Liver (tissue), 8 donors: ENCODE measurements at regions not wholly inside any gene's neighbourhood (a gene's known extent, or its start where the extent isn't known, plus 50 kb on each side); places are given as distances from the start of the nearest gene placed in this dataset.

ENCODE experiments used
- DNase-seq: peaks from one replicate; pipeline ENCODE4 v3.0.0-alpha.2; 2017; ENCODE audit warnings: low spot score
- H3K27ac ChIP-seq, 2 donors: one replicate each; pipeline ENCODE4 v1.7.0; 2013; ENCODE audit warnings: inconsistent platforms in 2 of 2, low read length in 2 of 2, control low read depth in 1 of 2, low read depth in 1 of 2, mild to moderate bottlenecking in 1 of 2
- H3K27me3 ChIP-seq, 4 donors: one replicate each; pipeline versions ENCODE4 v1.6.1 to v1.7.0; 2013; ENCODE audit warnings: low read length in 3 of 4, inconsistent platforms in 1 of 4, mild to moderate bottlenecking in 1 of 4, moderate library complexity in 1 of 4; ENCODE audit not compliant: control insufficient read depth in 4 of 4, insufficient read depth in 4 of 4
- H3K36me3 ChIP-seq, 4 donors: one replicate each; pipeline versions ENCODE4 v1.6.1 to v1.7.0; 2013; ENCODE audit warnings: low read length in 3 of 4, mild to moderate bottlenecking in 3 of 4, low read depth in 1 of 4, moderate library complexity in 1 of 4; ENCODE audit not compliant: control insufficient read depth in 4 of 4, insufficient read depth in 3 of 4
- H3K4me1 ChIP-seq, 4 donors: one replicate each; pipeline versions ENCODE4 v1.6.1 to v1.7.0; 2013; ENCODE audit warnings: low read length in 3 of 4, mild to moderate bottlenecking in 3 of 4, moderate library complexity in 1 of 4; ENCODE audit not compliant: control insufficient read depth in 4 of 4, insufficient read depth in 4 of 4
- H3K4me3 ChIP-seq, 3 donors: one replicate each; pipeline versions ENCODE4 v1.6.1 to v1.7.0; 2013; ENCODE audit warnings: low read length in 3 of 3, control low read depth in 1 of 3, low read depth in 1 of 3, mild to moderate bottlenecking in 1 of 3
- H3K9ac ChIP-seq, 2 donors: one replicate each; pipeline ENCODE4 v1.7.0; 2013; ENCODE audit warnings: low read length in 2 of 2, mild to moderate bottlenecking in 2 of 2, moderate library complexity in 2 of 2, control low read depth in 1 of 2, low read depth in 1 of 2
- H3K9me3 ChIP-seq, 4 donors: one replicate each; pipeline versions ENCODE4 v1.6.1 to v1.7.0; 2013; ENCODE audit warnings: low read length in 3 of 4; ENCODE audit not compliant: control insufficient read depth in 4 of 4
- ATF3 ChIP-seq: IDR thresholded peaks from 2 replicates; pipeline ENCODE4 v1.6.1; 2016; ENCODE audit warnings: antibody characterized with exemption
- CTCF ChIP-seq: fragments of 150-350 bp; IDR thresholded peaks from 2 replicates; pipeline ENCODE4 v1.5.1; 2017; ENCODE audit warnings: improper control_type of control experiment, low read depth, low read length; ENCODE audit not compliant: missing input control
- EGR1 ChIP-seq, 2 donors: IDR thresholded peaks; 2 replicates each; pipeline ENCODE4 v1.6.1; 2016 to 2018; ENCODE audit warnings: antibody characterized with exemption in 2 of 2, low read depth in 2 of 2
- FOXA1 ChIP-seq: IDR thresholded peaks from 2 replicates; pipeline ENCODE4 v1.6.1; 2016; ENCODE audit warnings: antibody characterized with exemption
- GABPA ChIP-seq, 2 donors: IDR thresholded peaks in 1 of 2; conservative IDR thresholded peaks in 1 of 2; 2 replicates each; pipeline ENCODE4 v1.6.1; 2016; ENCODE audit warnings: antibody characterized with exemption in 2 of 2, mild to moderate bottlenecking in 1 of 2, moderate library complexity in 1 of 2
- HNF4A ChIP-seq, 2 donors: conservative IDR thresholded peaks; 2 replicates each; pipeline ENCODE4 v1.6.1; 2016; ENCODE audit warnings: antibody characterized with exemption in 2 of 2, mild to moderate bottlenecking in 2 of 2
- HNF4G ChIP-seq: IDR thresholded peaks from 2 replicates; pipeline ENCODE4 v1.6.1; 2016; ENCODE audit warnings: antibody characterized with exemption
- JUND ChIP-seq, 2 donors: IDR thresholded peaks; 2 replicates each; pipeline ENCODE4 v1.6.1; 2016; ENCODE audit warnings: antibody characterized with exemption in 2 of 2
- MAX ChIP-seq: IDR thresholded peaks from 2 replicates; pipeline ENCODE4 v1.6.1; 2016; ENCODE audit warnings: antibody characterized with exemption
- NR2F2 ChIP-seq: IDR thresholded peaks from 2 replicates; pipeline ENCODE4 v1.6.1; 2016; ENCODE audit warnings: antibody characterized with exemption
- RAD21 ChIP-seq, 2 donors: IDR thresholded peaks; 2 replicates each; pipeline ENCODE4 v1.6.1; 2016; ENCODE audit warnings: antibody characterized with exemption in 2 of 2, mild to moderate bottlenecking in 2 of 2
- REST ChIP-seq: IDR thresholded peaks from 2 replicates; pipeline ENCODE4 v1.6.1; 2016; ENCODE audit warnings: antibody characterized with exemption, mild to moderate bottlenecking
- RXRA ChIP-seq, 2 donors: IDR thresholded peaks; 2 replicates each; pipeline ENCODE4 v1.6.1; 2017 to 2018; ENCODE audit warnings: antibody characterized with exemption in 2 of 2, mild to moderate bottlenecking in 1 of 2
- SP1 ChIP-seq: IDR thresholded peaks from 2 replicates; pipeline ENCODE4 v1.6.1; 2018; ENCODE audit warnings: antibody characterized with exemption, mild to moderate bottlenecking
- TAF1 ChIP-seq: conservative IDR thresholded peaks from 2 replicates; pipeline ENCODE4 v1.6.1; 2016; ENCODE audit warnings: antibody characterized with exemption, mild to moderate bottlenecking
- YY1 ChIP-seq: IDR thresholded peaks from 2 replicates; pipeline ENCODE4 v1.6.1; 2016; ENCODE audit warnings: antibody characterized with exemption, mild to moderate bottlenecking
- ZBTB33 ChIP-seq: IDR thresholded peaks from 2 replicates; pipeline ENCODE4 v1.6.1; 2016; ENCODE audit warnings: antibody characterized with exemption
- WGBS: extraction: QIAGEN DNeasy Blood & Tissue Kit; methylation state at CpG from one replicate; pipeline ENCODE4 v1.1.7; 2013; 5-methylcytosine and 5-hydroxymethylcytosine counted together
- donor health status: healthy.
- donor health status: healthy.
- donor health status: healthy.
- donor health status: healthy.
- donor health status: healthy.

DNA sequence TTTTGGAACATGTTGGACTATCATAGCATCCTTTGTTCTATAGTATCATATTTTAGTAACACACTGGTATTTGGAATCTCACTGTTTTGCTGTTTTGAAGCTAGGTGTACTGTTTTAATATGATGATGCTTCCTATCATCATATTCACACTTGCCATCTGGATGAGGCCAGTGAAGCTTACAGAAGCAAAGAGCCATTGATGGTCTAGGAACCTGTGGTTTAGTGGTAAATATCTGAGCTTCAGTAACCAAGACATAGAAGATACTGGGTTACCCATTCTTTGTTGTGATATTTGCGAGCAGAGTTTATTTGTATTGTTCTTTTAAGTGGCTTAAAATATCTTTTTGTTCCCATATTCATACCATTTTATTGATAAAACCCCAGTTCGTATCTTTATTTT is 304.1 kb downstream of the SATB1 start:
- Histone ChIP-seq H3K9ac (no peak overlapping the region), H3K27ac (no peak overlapping the region), H3K4me1 (no peaks in the 10 kb centered on the region), H3K4me3 (no peak overlapping the region), H3K36me3 (no peaks in the 10 kb centered on the region), H3K27me3 (no peaks in the 10 kb centered on the region), H3K9me3 (peaks cover 0 to 2% (median 0%) of the 10 kb centered on the region in 4 donors)
- WGBS, result 76% methylated on average over 2 of the region's 2 CpGs
- no peak for DNase-seq
- no peak for TF ChIP-seq FOXA1

DNA sequence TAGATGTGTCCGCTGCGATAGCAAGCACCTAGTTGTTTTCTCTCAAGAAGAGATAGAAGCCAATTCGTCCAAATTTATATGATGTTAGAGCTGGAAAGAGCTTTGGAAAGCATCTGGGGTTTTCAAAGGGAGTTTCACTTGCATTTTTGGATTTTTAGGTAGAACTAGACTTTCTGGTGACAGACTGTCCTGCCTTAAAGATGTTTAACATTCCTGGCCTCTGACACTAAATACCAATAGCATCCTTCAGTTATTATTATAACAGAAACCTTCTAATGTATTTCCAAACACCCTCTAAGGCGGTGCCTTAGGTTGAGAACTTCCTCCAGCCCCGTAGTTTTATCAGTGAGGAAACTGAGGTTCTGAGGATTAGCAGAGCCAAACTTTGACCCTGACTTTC is 305.3 kb downstream of the SATB1 start:
- Histone ChIP-seq H3K27me3 (no peaks in the 10 kb centered on the region), H3K36me3 (no peaks in the 10 kb centered on the region), H3K9ac (no peak overlapping the region), H3K9me3 (peaks cover 0 to 2% (median 0%) of the 10 kb centered on the region in 4 donors), H3K4me1 (no peaks in the 10 kb centered on the region), H3K27ac (no peak overlapping the region), H3K4me3 (no peak overlapping the region)
- DNase-seq, result no peak
- 72% methylated on average over 5 of the region's 5 CpGs for WGBS
- TF ChIP-seq REST (no peak), NR2F2 (no peak), ZBTB33 (no peak), ATF3 (no peak), MAX (no peak), FOXA1 (no peak), TAF1 (no peak), GABPA (IDR thresholded peaks at IDR 0.05 in 1 of 2, conservative IDR thresholded peaks at IDR 0.05 in 1 of 2) (no peak), CTCF (no peak), YY1 (no peak), JUND (IDR thresholded peaks at IDR 0.05) (no peak), RXRA (IDR thresholded peaks at IDR 0.05) (no peak), HNF4G (no peak), SP1 (no peak), EGR1 (IDR thresholded peaks at IDR 0.05; ENCODE audit: low read depth in 2 of 2) (no peak), RAD21 (IDR thresholded peaks at IDR 0.05) (no peak), HNF4A (conservative IDR thresholded peaks at IDR 0.05) (no peak)
